ENCODE measurements at regions not wholly inside any gene's neighbourhood (a gene's known extent, or its start where the extent isn't known, plus 50 kb on each side); places are given as distances from the start of the nearest gene placed in this dataset.

DNA sequence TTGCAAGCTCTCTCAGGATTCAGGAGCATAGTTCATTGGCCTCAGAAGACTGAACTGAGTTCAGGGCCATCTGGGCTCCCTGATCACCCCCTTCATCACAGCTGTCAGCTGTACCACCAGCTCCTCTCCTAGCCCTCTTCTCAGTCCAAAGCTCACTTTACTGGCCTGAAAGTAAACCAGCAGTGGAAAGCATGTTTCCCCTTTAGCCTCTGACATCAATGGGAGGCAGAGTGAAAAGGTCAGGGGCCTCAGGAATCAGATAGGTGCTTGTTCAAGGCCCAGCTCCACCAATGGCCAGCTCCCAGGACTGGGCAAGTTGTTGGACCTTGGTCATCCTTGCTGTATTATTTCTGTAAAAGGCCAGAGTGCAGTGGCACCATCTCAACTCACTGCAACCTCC, 223.4 kb downstream of the TLE3 start:
- H3K79me2 ChIP-seq (ENCODE audit: insufficient read depth), result no peaks in the 10 kb centered on the region
- H3K27ac ChIP-seq (ENCODE audit: low read depth in 2 of 2, low read length in 1 of 2), result no peak overlapping the region
- no peaks in the 10 kb centered on the region for H3K9me2 ChIP-seq
- H3K4me1 ChIP-seq (ENCODE audit: control insufficient read depth in 1 of 2, insufficient read depth in 2 of 2, low read depth in 1 of 2, low read length in 1 of 2), result peaks cover 0 to 24% of the 10 kb centered on the region in 2 experiments; a peak in 1 of 4 replicates
- no peaks in the 10 kb centered on the region for H4K20me1 ChIP-seq (ENCODE audit: insufficient read depth)
- no peaks in the 10 kb centered on the region for H3F3A ChIP-seq (replicated peaks; ENCODE audit: insufficient read depth)
- H3K9ac ChIP-seq, result no peak overlapping the region
- 0 out of 2 replicates have a peak, but pooled peaks cover 5% of the 10 kb centered on the region for H3K9me3 ChIP-seq
- TF ChIP-seq TAF1 (IDR thresholded peaks at IDR 0.05; ENCODE audit: borderline replicate concordance, low read depth, low read length) (no peak), FOXM1 (IDR thresholded peaks at IDR 0.05; ENCODE audit: low read depth) (no peak), NFIC (IDR thresholded peaks at IDR 0.05; ENCODE audit: borderline replicate concordance) (no peak), RAD21 (IDR thresholded peaks at IDR 0.05; ENCODE audit: low read length) (no peak), MXI1 (IDR thresholded peaks at IDR 0.05; ENCODE audit: low read depth, low read length) (no peak), MEF2A (IDR thresholded peaks at IDR 0.05; ENCODE audit: borderline replicate concordance, low read depth) (no peak), POLR2AphosphoS5 (IDR thresholded peaks at IDR 0.05; ENCODE audit: low read depth, low read length) (no peak)
- TF ChIP-seq, protein P1, sequence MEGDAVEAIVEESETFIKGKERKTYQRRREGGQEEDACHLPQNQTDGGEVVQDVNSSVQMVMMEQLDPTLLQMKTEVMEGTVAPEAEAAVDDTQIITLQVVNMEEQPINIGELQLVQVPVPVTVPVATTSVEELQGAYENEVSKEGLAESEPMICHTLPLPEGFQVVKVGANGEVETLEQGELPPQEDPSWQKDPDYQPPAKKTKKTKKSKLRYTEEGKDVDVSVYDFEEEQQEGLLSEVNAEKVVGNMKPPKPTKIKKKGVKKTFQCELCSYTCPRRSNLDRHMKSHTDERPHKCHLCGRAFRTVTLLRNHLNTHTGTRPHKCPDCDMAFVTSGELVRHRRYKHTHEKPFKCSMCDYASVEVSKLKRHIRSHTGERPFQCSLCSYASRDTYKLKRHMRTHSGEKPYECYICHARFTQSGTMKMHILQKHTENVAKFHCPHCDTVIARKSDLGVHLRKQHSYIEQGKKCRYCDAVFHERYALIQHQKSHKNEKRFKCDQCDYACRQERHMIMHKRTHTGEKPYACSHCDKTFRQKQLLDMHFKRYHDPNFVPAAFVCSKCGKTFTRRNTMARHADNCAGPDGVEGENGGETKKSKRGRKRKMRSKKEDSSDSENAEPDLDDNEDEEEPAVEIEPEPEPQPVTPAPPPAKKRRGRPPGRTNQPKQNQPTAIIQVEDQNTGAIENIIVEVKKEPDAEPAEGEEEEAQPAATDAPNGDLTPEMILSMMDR (IDR thresholded peaks at IDR 0.05), result no peak
- TF ChIP-seq, protein P2, sequence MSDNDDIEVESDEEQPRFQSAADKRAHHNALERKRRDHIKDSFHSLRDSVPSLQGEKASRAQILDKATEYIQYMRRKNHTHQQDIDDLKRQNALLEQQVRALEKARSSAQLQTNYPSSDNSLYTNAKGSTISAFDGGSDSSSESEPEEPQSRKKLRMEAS (IDR thresholded peaks at IDR 0.05; ENCODE audit: low read depth), result no peak
- H3K27me3 ChIP-seq (ENCODE audit: insufficient read depth), result no peaks in the 10 kb centered on the region
- no peak overlapping the region for H3K4me3 ChIP-seq (ENCODE audit: low read depth in 2 of 2, low read length in 1 of 2)
- ChIA-PET CTCF (interaction anchor here (0.9 to 1.3 kb wide), 2 partner anchors 14 to 397 kb away, joined by 3 read pairs; no protein-coding TSS in a partner anchor), POLR2A (no interaction called here)
- no peak overlapping the region for H3K4me2 ChIP-seq
- no peaks in the 10 kb centered on the region for H3K36me3 ChIP-seq (replicated peaks in 1 of 2; ENCODE audit: control insufficient read depth in 1 of 2, insufficient read depth in 2 of 2, low read length in 1 of 2)
- DNase-seq, result no peak
- H2AFZ ChIP-seq (ENCODE audit: low read depth), result no peak overlapping the region

DNA sequence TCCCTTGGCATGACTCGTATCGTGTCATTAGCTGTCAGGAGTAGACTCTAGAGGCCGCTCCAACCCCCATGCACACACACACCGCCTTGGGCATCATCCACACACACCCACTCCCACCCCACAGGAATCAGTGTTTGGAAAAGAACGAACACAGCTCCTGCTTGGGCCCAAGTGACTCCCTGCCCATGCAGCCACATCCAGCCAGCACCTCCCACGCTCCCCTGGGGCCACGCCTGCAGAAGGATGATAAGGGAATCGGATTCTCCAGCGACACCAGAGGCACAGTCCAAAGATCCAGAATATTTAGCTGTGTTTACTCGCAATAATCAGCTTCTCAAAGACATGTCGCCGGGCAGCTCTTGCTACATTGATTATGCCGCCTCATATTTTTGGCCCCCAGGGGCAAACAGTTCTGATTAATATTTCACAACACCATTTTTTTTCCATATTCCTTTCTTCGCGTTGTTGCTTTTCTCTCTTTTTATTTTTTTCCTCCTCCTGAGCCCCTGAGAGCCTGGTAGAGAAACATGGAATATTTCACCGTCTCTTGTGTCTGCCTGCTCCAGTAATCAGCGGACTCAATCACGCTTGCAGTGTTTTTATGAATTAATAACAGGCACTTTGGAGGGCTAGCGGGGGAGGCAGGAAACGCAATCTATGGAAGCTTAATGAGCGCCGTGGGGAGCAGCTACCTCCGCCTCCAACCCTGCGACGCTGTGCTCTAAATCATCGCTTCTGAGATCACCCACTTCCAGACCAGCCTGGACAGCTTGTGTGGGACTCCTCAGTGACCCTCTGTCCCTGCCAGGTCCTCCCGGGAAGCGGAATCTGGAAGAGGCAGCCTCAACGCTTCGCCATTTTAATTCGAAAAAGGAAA, 221.4 kb downstream of the TLE3 start:
- H4K20me1 ChIP-seq (ENCODE audit: insufficient read depth), result no peaks in the 10 kb centered on the region
- no peak overlapping the region for H3K4me2 ChIP-seq
- 40% methylated on average over 27 of the region's 31 CpGs for WGBS (ENCODE audit: low lambda C conversion rate)
- no peaks in the 10 kb centered on the region for H3K27me3 ChIP-seq (ENCODE audit: insufficient read depth)
- H2AFZ ChIP-seq (ENCODE audit: low read depth), result no peak overlapping the region
- DNase-seq, result peak; percentile 58
- no peaks in the 10 kb centered on the region for H3K79me2 ChIP-seq (ENCODE audit: insufficient read depth)
- H3F3A ChIP-seq (replicated peaks; ENCODE audit: insufficient read depth), result no peaks in the 10 kb centered on the region
- ChIA-PET CTCF (interaction anchor here (0.6 to 1.5 kb wide), 10 partner anchors 11 to 682 kb away, joined by 3 to 6 read pairs (median 4); no protein-coding TSS in a partner anchor), POLR2A (interaction anchor here (0.8 to 0.9 kb wide), 2 partner anchors 10 to 18 kb away, joined by 3 read pairs; no protein-coding TSS in a partner anchor)
- H3K9me3 ChIP-seq, result 0 out of 2 replicates have a peak, but pooled peaks cover 5% of the 10 kb centered on the region
- H3K4me3 ChIP-seq (ENCODE audit: low read depth in 2 of 2, low read length in 1 of 2), result no peak overlapping the region
- H3K9ac ChIP-seq, result no peak overlapping the region
- peak overlapping the region in 1 of 2 experiments; percentile 79; a peak in 2 of 4 replicates for H3K27ac ChIP-seq (ENCODE audit: low read depth in 2 of 2, low read length in 1 of 2)
- no peaks in the 10 kb centered on the region for H3K9me2 ChIP-seq
- peaks cover 0 to 24% of the 10 kb centered on the region in 2 experiments; a peak in 1 of 4 replicates for H3K4me1 ChIP-seq (ENCODE audit: control insufficient read depth in 1 of 2, insufficient read depth in 2 of 2, low read depth in 1 of 2, low read length in 1 of 2)
- H3K36me3 ChIP-seq (replicated peaks in 1 of 2; ENCODE audit: control insufficient read depth in 1 of 2, insufficient read depth in 2 of 2, low read length in 1 of 2), result no peaks in the 10 kb centered on the region
- TF ChIP-seq, protein P3, sequence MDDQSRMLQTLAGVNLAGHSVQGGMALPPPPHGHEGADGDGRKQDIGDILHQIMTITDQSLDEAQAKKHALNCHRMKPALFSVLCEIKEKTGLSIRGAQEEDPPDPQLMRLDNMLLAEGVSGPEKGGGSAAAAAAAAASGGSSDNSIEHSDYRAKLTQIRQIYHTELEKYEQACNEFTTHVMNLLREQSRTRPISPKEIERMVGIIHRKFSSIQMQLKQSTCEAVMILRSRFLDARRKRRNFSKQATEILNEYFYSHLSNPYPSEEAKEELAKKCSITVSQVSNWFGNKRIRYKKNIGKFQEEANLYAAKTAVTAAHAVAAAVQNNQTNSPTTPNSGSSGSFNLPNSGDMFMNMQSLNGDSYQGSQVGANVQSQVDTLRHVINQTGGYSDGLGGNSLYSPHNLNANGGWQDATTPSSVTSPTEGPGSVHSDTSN (IDR thresholded peaks at IDR 0.05), result no peak
- TF ChIP-seq FOXM1 (IDR thresholded peaks at IDR 0.05; ENCODE audit: low read depth) (no peak), RFX5 (IDR thresholded peaks at IDR 0.05; ENCODE audit: low read length) (no peak), JUND (IDR thresholded peaks at IDR 0.05) (no peak), GABPA (IDR thresholded peaks at IDR 0.05; ENCODE audit: low read depth) (no peak), GATA2 (CRISPR knock-in tag; IDR thresholded peaks at IDR 0.05) (peak; percentile 86), ELF1 (IDR thresholded peaks at IDR 0.05) (no peak), RCOR1 (IDR thresholded peaks at IDR 0.05; ENCODE audit: low read length) (peak; percentile 56), FOXJ3 (CRISPR knock-in tag; IDR thresholded peaks at IDR 0.05) (peak; percentile 80), FOSL2 (IDR thresholded peaks at IDR 0.05; ENCODE audit: borderline replicate concordance, low read depth) (no peak)
- TF ChIP-seq, protein P4, sequence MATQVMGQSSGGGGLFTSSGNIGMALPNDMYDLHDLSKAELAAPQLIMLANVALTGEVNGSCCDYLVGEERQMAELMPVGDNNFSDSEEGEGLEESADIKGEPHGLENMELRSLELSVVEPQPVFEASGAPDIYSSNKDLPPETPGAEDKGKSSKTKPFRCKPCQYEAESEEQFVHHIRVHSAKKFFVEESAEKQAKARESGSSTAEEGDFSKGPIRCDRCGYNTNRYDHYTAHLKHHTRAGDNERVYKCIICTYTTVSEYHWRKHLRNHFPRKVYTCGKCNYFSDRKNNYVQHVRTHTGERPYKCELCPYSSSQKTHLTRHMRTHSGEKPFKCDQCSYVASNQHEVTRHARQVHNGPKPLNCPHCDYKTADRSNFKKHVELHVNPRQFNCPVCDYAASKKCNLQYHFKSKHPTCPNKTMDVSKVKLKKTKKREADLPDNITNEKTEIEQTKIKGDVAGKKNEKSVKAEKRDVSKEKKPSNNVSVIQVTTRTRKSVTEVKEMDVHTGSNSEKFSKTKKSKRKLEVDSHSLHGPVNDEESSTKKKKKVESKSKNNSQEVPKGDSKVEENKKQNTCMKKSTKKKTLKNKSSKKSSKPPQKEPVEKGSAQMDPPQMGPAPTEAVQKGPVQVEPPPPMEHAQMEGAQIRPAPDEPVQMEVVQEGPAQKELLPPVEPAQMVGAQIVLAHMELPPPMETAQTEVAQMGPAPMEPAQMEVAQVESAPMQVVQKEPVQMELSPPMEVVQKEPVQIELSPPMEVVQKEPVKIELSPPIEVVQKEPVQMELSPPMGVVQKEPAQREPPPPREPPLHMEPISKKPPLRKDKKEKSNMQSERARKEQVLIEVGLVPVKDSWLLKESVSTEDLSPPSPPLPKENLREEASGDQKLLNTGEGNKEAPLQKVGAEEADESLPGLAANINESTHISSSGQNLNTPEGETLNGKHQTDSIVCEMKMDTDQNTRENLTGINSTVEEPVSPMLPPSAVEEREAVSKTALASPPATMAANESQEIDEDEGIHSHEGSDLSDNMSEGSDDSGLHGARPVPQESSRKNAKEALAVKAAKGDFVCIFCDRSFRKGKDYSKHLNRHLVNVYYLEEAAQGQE (IDR thresholded peaks at IDR 0.05; ENCODE audit: low read depth, low read length), result no peak

All from SK-N-SH (cell line).